ENCODE measurements at regions not wholly inside any gene's neighbourhood (a gene's known extent, or its start where the extent isn't known, plus 50 kb on each side); places are given as distances from the start of the nearest gene placed in this dataset.
"Not testable (repeated sequence)": the region's sequence is repeated elsewhere in the genome, so short reads cannot be mapped to it uniquely, and the experiment has no call there.

DNA sequence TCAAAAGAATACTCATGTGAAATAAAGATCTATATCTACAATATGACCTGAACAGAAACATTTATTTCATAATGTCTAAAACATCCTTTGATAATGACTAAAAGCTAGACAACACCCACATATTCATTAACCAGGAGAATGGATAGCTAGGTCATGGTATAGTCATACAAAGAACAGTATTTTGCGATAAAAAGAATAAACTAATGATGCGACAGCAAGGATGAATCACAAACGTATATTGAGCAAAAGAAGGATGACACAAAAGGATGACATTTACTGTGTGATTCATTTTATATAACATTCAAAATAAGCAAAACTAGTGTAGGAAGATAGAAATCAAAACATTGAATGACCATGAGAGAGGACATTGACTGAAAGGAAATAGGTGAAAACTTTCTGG lies 1233.1 kb downstream of the OTOL1 start:
- intact Hi-C loops (cut with micrococcal nuclease) = no loop called here
- H3K27me3 ChIP-seq (ENCODE audit: low read length) = no peaks in the 10 kb centered on the region
- H3K36me3 ChIP-seq (ENCODE audit: low read depth, low read length) = no peaks in the 10 kb centered on the region
- POLR2A ChIA-PET (ENCODE audit: unreplicated experiment) = no interaction called here
- CTCF ChIA-PET = no interaction called here
- H3K9me2 ChIP-seq (replicated peaks; ENCODE audit: low read length) = no peaks in the 10 kb centered on the region
- no peak overlapping the region for H3K4me3 ChIP-seq (ENCODE audit: low read length)
- peak overlapping the region; percentile 48; the same call in 1 of the 2 replicates for H3K9ac ChIP-seq (ENCODE audit: low read length)
- H3F3A ChIP-seq (ENCODE audit: low read length, unreplicated experiment) = peaks cover 6% of the 10 kb centered on the region
- H2AFZ ChIP-seq (ENCODE audit: low read length) = no peak overlapping the region
- H3K4me1 ChIP-seq (ENCODE audit: insufficient read depth, low read length) = peaks cover 19% of the 10 kb centered on the region
- no peak for TF ChIP-seq EZH2 (IDR thresholded peaks at IDR 0.05; ENCODE audit: low read length, unreplicated experiment)
- H4K20me1 ChIP-seq (ENCODE audit: low read length) = no peaks in the 10 kb centered on the region
- H3K27ac ChIP-seq (ENCODE audit: low read length) = peak overlapping the region; percentile 88
- ATAC-seq (peak; percentile 92), DNase-seq (peak; percentile 86)
- H3K79me2 ChIP-seq (ENCODE audit: low read length) = no peaks in the 10 kb centered on the region
- H3K9me3 ChIP-seq (ENCODE audit: low read length) = no peaks in the 10 kb centered on the region
- BruUV-seq (replicated peaks) = no TSS peak
- peak overlapping the region; percentile 22; the same call in 1 of the 2 replicates for H3K4me2 ChIP-seq (ENCODE audit: low read length)

DNA sequence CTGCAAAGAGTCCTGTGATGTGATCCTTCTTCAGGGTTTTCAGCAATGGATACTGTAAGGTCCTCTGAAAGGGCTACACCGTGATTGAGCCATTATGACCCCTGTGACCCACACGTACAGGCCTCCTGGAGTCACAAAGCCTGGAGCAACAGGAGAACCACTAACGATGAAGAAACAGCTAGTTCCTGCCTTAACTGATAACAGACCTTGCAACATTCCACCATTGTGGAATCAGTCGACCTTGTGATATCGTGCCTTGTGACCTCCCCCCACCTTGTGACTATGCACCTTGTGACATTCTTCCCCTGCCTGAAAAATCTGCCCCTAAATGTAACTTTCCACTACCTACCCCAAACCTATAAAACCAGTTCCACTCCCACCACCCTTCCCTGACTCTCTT lies 1235.4 kb downstream of the OTOL1 start:
- H3K27me3 ChIP-seq (ENCODE audit: low read length); H3K36me3 ChIP-seq (ENCODE audit: low read depth, low read length); H4K20me1 ChIP-seq (ENCODE audit: low read length); H3K9me2 ChIP-seq (replicated peaks; ENCODE audit: low read length); H3K79me2 ChIP-seq (ENCODE audit: low read length); H3K9me3 ChIP-seq (ENCODE audit: low read length); BruUV-seq (replicated peaks); POLR2A ChIA-PET (ENCODE audit: unreplicated experiment); H3K4me3 ChIP-seq (ENCODE audit: low read length); H2AFZ ChIP-seq (ENCODE audit: low read length); DNase-seq; H3K4me2 ChIP-seq (ENCODE audit: low read length); H3K27ac ChIP-seq (ENCODE audit: low read length); CTCF ChIA-PET; ATAC-seq; H3F3A ChIP-seq (ENCODE audit: low read length, unreplicated experiment); intact Hi-C loops (cut with micrococcal nuclease); H3K9ac ChIP-seq (ENCODE audit: low read length): not testable (repeated sequence)
- H3K4me1 ChIP-seq (ENCODE audit: insufficient read depth, low read length) = peaks cover 25% of the 10 kb centered on the region

DNA sequence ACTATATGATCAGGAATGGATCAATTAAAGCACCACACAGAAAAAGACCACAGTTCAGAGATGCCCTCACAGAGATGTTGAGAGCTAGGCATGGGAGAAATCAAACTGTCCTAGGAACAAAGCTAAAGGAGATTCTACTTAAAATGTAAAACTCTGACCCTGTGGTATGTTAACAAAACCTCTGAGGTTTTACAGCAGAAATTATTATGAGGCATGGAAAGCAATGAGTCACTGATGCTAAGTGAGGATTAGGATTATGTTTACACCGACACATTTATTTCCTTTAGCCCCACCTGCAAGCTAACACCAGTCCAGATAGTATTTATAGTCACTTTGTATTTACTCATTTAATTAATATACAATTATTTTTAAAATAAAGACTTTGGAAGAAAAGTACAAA lies 1242.2 kb downstream of the OTOL1 start:
- Histone ChIP-seq H3K9ac (ENCODE audit: low read length) (no peak overlapping the region), H2AFZ (ENCODE audit: low read length) (no peak overlapping the region), H3K27me3 (ENCODE audit: low read length) (no peaks in the 10 kb centered on the region), H3K4me1 (ENCODE audit: insufficient read depth, low read length) (peaks cover 13% of the 10 kb centered on the region), H3K9me2 (replicated peaks; ENCODE audit: low read length) (no peaks in the 10 kb centered on the region), H3K4me2 (ENCODE audit: low read length) (no peak overlapping the region), H3K27ac (ENCODE audit: low read length) (no peak overlapping the region), H4K20me1 (ENCODE audit: low read length) (no peaks in the 10 kb centered on the region), H3F3A (ENCODE audit: low read length, unreplicated experiment) (no peaks in the 10 kb centered on the region), H3K79me2 (ENCODE audit: low read length) (no peaks in the 10 kb centered on the region), H3K9me3 (ENCODE audit: low read length) (no peaks in the 10 kb centered on the region), H3K4me3 (ENCODE audit: low read length) (no peak overlapping the region), H3K36me3 (ENCODE audit: low read depth, low read length) (no peaks in the 10 kb centered on the region)
- POLR2A ChIA-PET (ENCODE audit: unreplicated experiment) = no interaction called here
- intact Hi-C loops (cut with micrococcal nuclease) = no loop called here
- ATAC-seq (peak; percentile 43), DNase-seq (peak; percentile 52)
- CTCF ChIA-PET = no interaction called here
- BruUV-seq (replicated peaks) = no TSS peak
- TF ChIP-seq EZH2phosphoT487 (IDR thresholded peaks at IDR 0.05; ENCODE audit: borderline replicate concordance, low read length) = no peak
- TF ChIP-seq, protein P1, sequence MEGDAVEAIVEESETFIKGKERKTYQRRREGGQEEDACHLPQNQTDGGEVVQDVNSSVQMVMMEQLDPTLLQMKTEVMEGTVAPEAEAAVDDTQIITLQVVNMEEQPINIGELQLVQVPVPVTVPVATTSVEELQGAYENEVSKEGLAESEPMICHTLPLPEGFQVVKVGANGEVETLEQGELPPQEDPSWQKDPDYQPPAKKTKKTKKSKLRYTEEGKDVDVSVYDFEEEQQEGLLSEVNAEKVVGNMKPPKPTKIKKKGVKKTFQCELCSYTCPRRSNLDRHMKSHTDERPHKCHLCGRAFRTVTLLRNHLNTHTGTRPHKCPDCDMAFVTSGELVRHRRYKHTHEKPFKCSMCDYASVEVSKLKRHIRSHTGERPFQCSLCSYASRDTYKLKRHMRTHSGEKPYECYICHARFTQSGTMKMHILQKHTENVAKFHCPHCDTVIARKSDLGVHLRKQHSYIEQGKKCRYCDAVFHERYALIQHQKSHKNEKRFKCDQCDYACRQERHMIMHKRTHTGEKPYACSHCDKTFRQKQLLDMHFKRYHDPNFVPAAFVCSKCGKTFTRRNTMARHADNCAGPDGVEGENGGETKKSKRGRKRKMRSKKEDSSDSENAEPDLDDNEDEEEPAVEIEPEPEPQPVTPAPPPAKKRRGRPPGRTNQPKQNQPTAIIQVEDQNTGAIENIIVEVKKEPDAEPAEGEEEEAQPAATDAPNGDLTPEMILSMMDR (conservative IDR thresholded peaks at IDR 0.05; ENCODE audit: low read depth, low read length) = no peak
- no peak for TF ChIP-seq EZH2 (IDR thresholded peaks at IDR 0.05; ENCODE audit: low read length, unreplicated experiment)

DNA sequence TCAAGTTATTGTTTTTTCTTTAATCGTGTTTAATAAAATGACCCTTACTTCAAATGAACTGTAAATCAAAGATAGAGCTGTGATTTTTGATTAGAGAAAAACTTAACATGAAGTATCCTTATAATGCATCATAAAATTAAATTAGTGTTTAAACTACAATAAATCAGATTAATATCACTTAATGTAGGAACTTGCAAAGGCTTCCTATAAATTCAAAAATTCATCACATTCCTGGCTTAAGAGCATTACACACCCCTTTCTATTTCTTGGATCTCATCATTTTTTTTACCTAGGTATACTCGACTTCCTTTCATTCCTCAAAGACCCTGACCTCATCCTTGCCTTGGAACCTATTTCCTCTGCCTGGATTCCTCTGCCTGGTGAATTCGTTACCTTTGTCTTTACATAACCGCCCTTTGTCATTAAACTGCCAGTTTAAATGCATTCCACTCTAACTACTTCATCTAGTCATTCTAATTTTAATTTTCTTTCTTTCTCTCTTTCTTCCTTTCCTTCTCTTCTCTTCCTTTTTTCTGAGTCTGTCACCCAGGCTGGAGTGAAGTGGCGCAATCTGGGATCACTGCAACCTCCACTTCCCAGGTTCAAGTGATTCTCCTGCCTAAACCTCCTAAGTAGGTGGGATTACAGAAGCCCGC lies 1244.5 kb downstream of the OTOL1 start:
- Histone ChIP-seq H2AFZ (ENCODE audit: low read length) (no peak overlapping the region), H4K20me1 (ENCODE audit: low read length) (no peaks in the 10 kb centered on the region), H3K4me2 (ENCODE audit: low read length) (no peak overlapping the region), H3K36me3 (ENCODE audit: low read depth, low read length) (no peaks in the 10 kb centered on the region), H3F3A (ENCODE audit: low read length, unreplicated experiment) (no peaks in the 10 kb centered on the region), H3K9ac (ENCODE audit: low read length) (no peak overlapping the region), H3K27me3 (ENCODE audit: low read length) (no peaks in the 10 kb centered on the region), H3K4me1 (ENCODE audit: insufficient read depth, low read length) (peaks cover 13% of the 10 kb centered on the region), H3K27ac (ENCODE audit: low read length) (no peak overlapping the region), H3K79me2 (ENCODE audit: low read length) (no peaks in the 10 kb centered on the region), H3K9me3 (ENCODE audit: low read length) (no peaks in the 10 kb centered on the region), H3K9me2 (replicated peaks; ENCODE audit: low read length) (no peaks in the 10 kb centered on the region), H3K4me3 (ENCODE audit: low read length) (no peak overlapping the region)
- CTCF ChIA-PET = no interaction called here
- DNase-seq = peak; percentile 23
- POLR2A ChIA-PET (ENCODE audit: unreplicated experiment) = interaction anchor here (0.6 kb wide), 1 partner anchor 43 kb away, joined by 5 read pairs; no protein-coding TSS in a partner anchor
- TF ChIP-seq EZH2 (IDR thresholded peaks at IDR 0.05; ENCODE audit: low read length, unreplicated experiment) (no peak), EZH2phosphoT487 (IDR thresholded peaks at IDR 0.05; ENCODE audit: borderline replicate concordance, low read length) (no peak)
- TF ChIP-seq, protein P1 (conservative IDR thresholded peaks at IDR 0.05; ENCODE audit: low read depth, low read length) = no peak
- intact Hi-C loops (cut with micrococcal nuclease) = no loop called here
- no peak; the same call in 1 of the 2 replicates for ATAC-seq
- BruUV-seq (replicated peaks) = no TSS peak
